IPS-18a (cell line): ENCODE measurements at regions not wholly inside any gene's neighbourhood (a gene's known extent, or its start where the extent isn't known, plus 50 kb on each side); places are given as distances from the start of the nearest gene placed in this dataset.
"Not testable (repeated sequence)": the region's sequence is repeated elsewhere in the genome, so short reads cannot be mapped to it uniquely, and the experiment has no call there.

Experiments used
- H3K27ac ChIP-seq: one replicate; pipeline ENCODE4 v1.5.1; 2013; ENCODE audit warnings: low read length
- H3K27me3 ChIP-seq: one replicate; pipeline ENCODE4 v1.6.1; 2013; ENCODE audit warnings: mild to moderate bottlenecking, low read length; ENCODE audit not compliant: control insufficient read depth, insufficient read depth
- H3K36me3 ChIP-seq: one replicate; pipeline ENCODE4 v1.6.1; 2013; ENCODE audit warnings: low read depth, low read length; ENCODE audit not compliant: control insufficient read depth
- H3K4me1 ChIP-seq: one replicate; pipeline ENCODE4 v1.6.1; 2013; ENCODE audit warnings: low read depth, low read length; ENCODE audit not compliant: control insufficient read depth
- H3K4me3 ChIP-seq: one replicate; pipeline ENCODE4 v1.5.1; 2013; ENCODE audit warnings: low read length
- H3K9ac ChIP-seq: one replicate; pipeline ENCODE4 v1.6.1; 2013; ENCODE audit warnings: mild to moderate bottlenecking, low read length, moderate library complexity
- H3K9me3 ChIP-seq: one replicate; pipeline ENCODE4 v1.6.1; 2013; ENCODE audit warnings: low read depth, low read length; ENCODE audit not compliant: control insufficient read depth

GRCh38 chr18:77353349-77353748 lies 103.7 kb downstream of the GALR1 start:
- not testable (repeated sequence) for H3K9ac ChIP-seq, H3K36me3 ChIP-seq, H3K4me3 ChIP-seq, H3K27ac ChIP-seq, H3K27me3 ChIP-seq, H3K9me3 ChIP-seq, H3K4me1 ChIP-seq

- no peaks in the 10 kb centered on the region for H3K27me3 ChIP-seq
- no peak overlapping the region for H3K27ac ChIP-seq
- no peak overlapping the region for H3K4me3 ChIP-seq
- peaks cover 5% of the 10 kb centered on the region for H3K9me3 ChIP-seq
- H3K36me3 ChIP-seq: no peaks in the 10 kb centered on the region
- no peak overlapping the region for H3K9ac ChIP-seq
- no peaks in the 10 kb centered on the region for H3K4me1 ChIP-seq
These were observed 110.1 kb downstream of the GALR1 start for GRCh38 chr18:77359561-77360314.

GRCh38 chr18:77360315-77361190 lies 110.9 kb downstream of the GALR1 start:
- Histone ChIP-seq H3K27ac (no peak overlapping the region), H3K4me1 (no peaks in the 10 kb centered on the region)

GRCh38 chr18:77361382-77361781 lies 111.7 kb downstream of the GALR1 start:
- Histone ChIP-seq H3K27me3 (no peaks in the 10 kb centered on the region), H3K36me3 (no peaks in the 10 kb centered on the region), H3K4me1 (no peaks in the 10 kb centered on the region), H3K4me3 (no peak overlapping the region), H3K27ac (no peak overlapping the region), H3K9me3 (peaks cover 5% of the 10 kb centered on the region), H3K9ac (no peak overlapping the region)

More at GRCh38 chr18:77360315-77361190, 110.9 kb downstream of the GALR1 start:
- Histone ChIP-seq H3K9me3 (peaks cover 5% of the 10 kb centered on the region), H3K36me3 (no peaks in the 10 kb centered on the region), H3K9ac (no peak overlapping the region), H3K4me3 (no peak overlapping the region), H3K27me3 (no peaks in the 10 kb centered on the region)

GRCh38 chr18:77365667-77366066 lies 116.0 kb downstream of the GALR1 start:
- peaks cover 18% of the 10 kb centered on the region for H3K9me3 ChIP-seq
- H3K27me3 ChIP-seq: no peaks in the 10 kb centered on the region

GRCh38 chr18:77366067-77366719 lies 116.5 kb downstream of the GALR1 start:
- Histone ChIP-seq H3K27ac (no peak overlapping the region), H3K36me3 (no peaks in the 10 kb centered on the region), H3K27me3 (no peaks in the 10 kb centered on the region), H3K9ac (no peak overlapping the region), H3K4me3 (no peak overlapping the region), H3K9me3 (peaks cover 18% of the 10 kb centered on the region), H3K4me1 (no peaks in the 10 kb centered on the region)

More at GRCh38 chr18:77365667-77366066, 116.0 kb downstream of the GALR1 start:
- H3K36me3 ChIP-seq: no peaks in the 10 kb centered on the region
- no peak overlapping the region for H3K27ac ChIP-seq
- no peak overlapping the region for H3K9ac ChIP-seq
- no peaks in the 10 kb centered on the region for H3K4me1 ChIP-seq
- H3K4me3 ChIP-seq: no peak overlapping the region

- Histone ChIP-seq H3K36me3 (no peaks in the 10 kb centered on the region), H3K9me3 (peaks cover 17% of the 10 kb centered on the region), H3K27me3 (no peaks in the 10 kb centered on the region), H3K4me1 (no peaks in the 10 kb centered on the region), H3K4me3 (no peak overlapping the region), H3K9ac (no peak overlapping the region), H3K27ac (no peak overlapping the region)
These were observed 117.3 kb downstream of the GALR1 start for GRCh38 chr18:77366720-77367641.

GRCh38 chr18:77369644-77370043 lies 120.0 kb downstream of the GALR1 start:
- no peaks in the 10 kb centered on the region for H3K4me1 ChIP-seq
- no peak overlapping the region for H3K4me3 ChIP-seq
- H3K36me3 ChIP-seq: no peaks in the 10 kb centered on the region
- no peaks in the 10 kb centered on the region for H3K27me3 ChIP-seq
- H3K27ac ChIP-seq: no peak overlapping the region
- no peak overlapping the region for H3K9ac ChIP-seq
- H3K9me3 ChIP-seq: peaks cover 13% of the 10 kb centered on the region

- Histone ChIP-seq H3K9ac (no peak overlapping the region), H3K9me3 (peaks cover 10% of the 10 kb centered on the region), H3K27me3 (no peaks in the 10 kb centered on the region), H3K36me3 (no peaks in the 10 kb centered on the region), H3K4me1 (peaks cover 3% of the 10 kb centered on the region), H3K4me3 (no peak overlapping the region), H3K27ac (no peak overlapping the region)
These were observed 124.2 kb downstream of the GALR1 start for GRCh38 chr18:77373730-77374445.

- H3K4me1 ChIP-seq: peaks cover 3% of the 10 kb centered on the region
- no peak overlapping the region for H3K4me3 ChIP-seq
- no peak overlapping the region for H3K27ac ChIP-seq
- no peaks in the 10 kb centered on the region for H3K27me3 ChIP-seq
- H3K9ac ChIP-seq: no peak overlapping the region
- peaks cover 5% of the 10 kb centered on the region for H3K9me3 ChIP-seq
- no peaks in the 10 kb centered on the region for H3K36me3 ChIP-seq
These were observed 124.8 kb downstream of the GALR1 start for GRCh38 chr18:77374446-77374805.
